Fibroblast of skin of scalp (primary cell): ENCODE measurements at regions not wholly inside any gene's neighbourhood (a gene's known extent, or its start where the extent isn't known, plus 50 kb on each side); places are given as distances from the start of the nearest gene placed in this dataset.
"Not testable (repeated sequence)": the region's sequence is repeated elsewhere in the genome, so short reads cannot be mapped to it uniquely, and the experiment has no call there.

Source experiments
- DNase-seq: peaks from one replicate; pipeline ENCODE4 v3.0.0-alpha.2; 2013

DNA sequence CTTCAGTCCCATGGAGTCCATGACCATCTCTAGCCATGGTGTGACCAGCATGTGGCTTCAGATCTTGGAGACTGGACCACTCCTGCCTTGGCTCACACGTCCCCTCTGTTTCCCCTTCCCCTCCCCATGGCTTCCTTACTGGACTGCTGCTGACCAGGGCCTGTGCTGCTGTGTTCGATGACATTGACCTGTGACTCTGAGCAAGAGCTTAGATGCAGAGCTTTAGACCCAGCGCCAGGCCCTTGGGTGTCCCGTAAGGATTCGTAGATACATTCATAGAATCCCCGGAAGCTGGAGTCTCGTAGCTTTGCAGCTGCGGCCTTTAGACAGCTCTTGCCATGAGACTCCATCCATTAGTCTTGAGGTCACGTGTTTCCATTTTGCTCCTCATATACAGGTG, 96.3 kb downstream of the NPIPB11 start:
- not testable (repeated sequence) for DNase-seq

GRCh38 chr16:29309601-29310000, 96.9 kb downstream of the NPIPB11 start:
- not testable (repeated sequence) for DNase-seq

GRCh38 chr16:29308644-29309546, 97.6 kb downstream of the NPIPB11 start:
- no peak for DNase-seq

GRCh38 chr16:29307598-29308507, 98.7 kb downstream of the NPIPB11 start:
- peak; percentile 47 for DNase-seq

DNA sequence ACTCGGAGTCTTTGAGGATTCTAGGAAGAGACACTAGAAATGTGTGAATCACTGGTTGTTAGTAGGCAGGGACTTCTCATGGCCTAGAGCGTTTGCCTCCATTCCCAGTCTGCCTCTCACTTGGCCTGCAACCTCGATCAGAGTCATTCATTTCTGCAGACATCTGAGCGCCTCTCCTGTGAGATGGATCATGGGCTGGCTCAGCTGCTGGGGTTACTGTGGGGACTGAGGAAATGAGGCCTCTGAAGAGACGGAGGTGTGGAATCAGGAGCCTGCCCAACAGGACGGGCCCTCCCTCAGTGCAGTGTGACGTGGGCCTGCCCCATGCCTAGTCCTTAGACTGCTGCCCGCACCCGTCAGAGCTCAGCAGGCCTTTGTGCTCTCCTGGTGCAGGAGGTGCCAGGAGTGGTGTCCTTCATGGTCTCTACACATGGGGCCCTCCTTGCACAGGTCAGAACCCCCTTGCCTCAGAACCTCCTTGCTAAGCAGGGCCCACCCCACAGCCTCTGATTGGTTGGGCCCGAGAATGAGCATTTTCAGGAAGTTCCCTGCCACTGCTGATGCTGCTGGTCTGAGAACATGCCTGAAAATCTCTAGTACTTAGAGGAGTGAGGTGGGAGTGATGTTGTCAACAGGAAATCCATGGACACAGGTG, 99.4 kb downstream of the NPIPB11 start:
- no peak for DNase-seq

- no peak for DNase-seq
Observed at GRCh38 chr16:29306201-29306600, 100.3 kb downstream of the NPIPB11 start.

DNA sequence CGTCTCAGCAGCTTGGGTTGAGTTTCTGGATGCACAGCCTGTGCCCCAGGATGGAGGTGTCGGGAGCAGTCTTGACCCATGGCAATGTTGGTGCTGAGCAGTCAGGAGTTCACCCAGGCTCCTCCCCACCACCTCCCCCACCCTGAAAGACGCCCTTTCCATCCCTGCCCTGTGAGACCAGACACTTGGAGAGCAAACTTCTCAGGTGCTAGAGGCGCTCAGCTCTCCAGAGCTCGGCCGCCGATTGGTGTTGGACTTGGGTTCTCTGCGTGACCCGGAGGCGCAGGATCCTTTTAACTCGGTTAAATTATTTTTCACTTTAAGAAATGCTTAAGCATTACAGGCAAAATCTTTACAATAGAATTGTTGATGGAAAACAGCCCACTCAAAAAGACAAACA, 101.5 kb downstream of the NPIPB11 start:
- not testable (repeated sequence) for DNase-seq

DNA sequence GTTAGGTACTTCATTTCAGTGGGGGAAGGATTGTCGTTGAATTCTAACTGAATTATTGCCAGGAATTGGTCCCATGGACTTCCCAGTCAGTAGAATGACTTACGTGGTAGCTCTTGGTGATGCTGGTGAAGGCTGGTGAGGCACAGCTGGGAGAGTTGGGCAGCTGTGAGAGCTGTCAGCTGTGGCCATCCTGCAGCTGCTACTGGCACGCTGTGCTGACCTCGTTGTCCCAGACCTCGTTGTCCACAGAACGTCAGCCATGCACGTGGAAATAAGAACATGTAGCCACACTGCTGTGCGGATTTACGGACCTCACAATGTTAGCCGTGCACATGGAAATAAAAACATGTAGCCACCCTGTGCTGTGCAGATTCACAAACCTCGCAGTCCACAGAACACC, 102.3 kb downstream of the NPIPB11 start:
- DNase-seq, result no peak

DNA sequence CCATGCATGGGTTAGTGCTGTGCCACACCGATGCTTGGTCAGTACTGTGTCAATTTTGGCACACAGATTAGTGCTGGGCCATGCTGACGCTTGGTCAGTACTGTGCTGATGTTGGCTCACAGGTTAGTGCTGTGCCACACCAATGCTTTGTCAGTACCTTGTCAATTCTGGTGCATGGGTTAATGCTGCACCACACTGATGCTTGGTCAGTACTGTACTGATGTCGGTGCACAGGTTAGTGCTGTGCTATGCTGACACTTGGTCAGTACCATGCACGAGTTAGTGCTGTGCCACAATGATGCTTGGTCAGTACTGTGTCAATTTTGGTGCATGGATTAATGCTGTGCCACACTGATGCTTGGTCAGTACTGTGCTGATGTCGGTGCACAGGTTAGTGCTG, 103.0 kb downstream of the NPIPB11 start:
- DNase-seq, result no peak

DNA sequence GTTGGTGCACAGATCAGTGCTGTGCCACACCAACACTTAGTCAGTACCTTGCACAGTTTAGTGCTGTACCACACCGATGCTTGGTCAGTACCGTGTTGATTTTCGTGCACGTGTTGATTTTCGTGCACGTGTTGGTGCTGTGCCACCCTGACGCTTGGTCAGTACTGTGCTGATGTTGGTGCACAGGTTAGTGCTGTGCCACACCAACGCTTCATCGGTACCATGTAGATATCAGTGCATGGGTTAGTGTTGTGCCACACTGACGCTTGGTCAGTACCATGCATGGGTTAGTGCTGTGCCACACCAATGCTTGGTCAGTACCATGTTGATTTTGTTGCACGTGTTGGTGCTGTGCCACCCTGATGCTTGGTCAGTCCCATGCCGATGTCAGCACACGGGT, 103.5 kb downstream of the NPIPB11 start:
- DNase-seq, result no peak

- not testable (repeated sequence) for DNase-seq
Observed at GRCh38 chr16:29302433-29302832, 104.1 kb downstream of the NPIPB11 start.

- DNase-seq, result not testable (repeated sequence)
Observed at GRCh38 chr16:29301662-29302285, 104.7 kb downstream of the NPIPB11 start.

GRCh38 chr16:29300541-29301535, 105.7 kb downstream of the NPIPB11 start:
- not testable (repeated sequence) for DNase-seq

- DNase-seq, result not testable (repeated sequence)
Observed at GRCh38 chr16:29300030-29300491, 106.5 kb downstream of the NPIPB11 start.

GRCh38 chr16:29298997-29299396, 107.5 kb downstream of the NPIPB11 start:
- not testable (repeated sequence) for DNase-seq

DNA sequence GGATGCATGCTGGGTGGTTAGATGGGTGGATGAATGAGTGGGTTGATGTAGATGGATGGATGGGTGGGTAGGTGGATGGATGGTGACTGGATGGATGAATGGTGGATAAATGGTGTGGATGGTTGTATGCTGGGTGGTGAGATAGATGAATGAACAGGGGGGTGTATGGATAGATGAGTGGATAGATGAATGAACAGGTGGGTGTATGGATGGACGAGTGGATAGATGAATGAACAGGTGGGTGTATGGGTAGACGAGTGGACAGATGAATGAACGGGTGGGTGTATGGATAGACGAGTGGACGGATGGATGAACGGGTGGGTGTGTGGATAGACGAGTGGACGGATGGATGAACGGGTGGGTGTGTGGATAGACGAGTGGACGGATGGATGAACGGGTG, 108.2 kb downstream of the NPIPB11 start:
- DNase-seq, result not testable (repeated sequence)

DNA sequence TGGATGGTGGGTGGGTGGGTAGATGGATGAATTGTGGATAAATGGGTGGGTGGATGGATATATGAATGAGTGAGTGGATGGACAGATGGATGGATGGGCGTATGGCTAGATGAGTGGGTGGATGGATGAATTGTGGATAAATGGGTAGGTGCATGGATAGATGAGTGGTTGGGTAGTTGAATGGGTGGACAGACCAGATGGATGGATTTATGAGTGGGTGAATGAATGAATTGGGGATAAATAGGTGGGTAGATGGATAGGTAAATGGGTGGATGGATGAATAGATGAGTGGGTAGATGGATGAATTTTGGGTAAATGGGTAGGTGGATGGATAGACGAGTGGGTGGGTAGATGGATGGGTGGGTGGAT, 108.7 kb downstream of the NPIPB11 start:
- DNase-seq, result not testable (repeated sequence)

- not testable (repeated sequence) for DNase-seq
Observed at GRCh38 chr16:29297144-29297808, 109.2 kb downstream of the NPIPB11 start.

- not testable (repeated sequence) for DNase-seq
Observed at GRCh38 chr16:29296176-29296575, 110.3 kb downstream of the NPIPB11 start.
